Mesenchymal stem cell (in vitro differentiated cells and primary cell): ENCODE measurements at regions not wholly inside any gene's neighbourhood (a gene's known extent, or its start where the extent isn't known, plus 50 kb on each side); places are given as distances from the start of the nearest gene placed in this dataset.

ENCODE experiments used
- DNase-seq: peaks from one replicate; pipeline ENCODE4 v3.0.0-alpha.2; 2013
- H2AFZ ChIP-seq: one replicate; pipeline ENCODE4 v1.6.1; 2013; ENCODE audit warnings: low read depth, mild to moderate bottlenecking, control low read depth, inconsistent platforms, low read length, moderate library complexity
- H2AK5ac ChIP-seq: 2 replicates; pipeline ENCODE4 v1.6.1; 2013; ENCODE audit warnings: low read length, moderate library complexity, mild to moderate bottlenecking, inconsistent platforms; ENCODE audit not compliant: severe bottlenecking
- H2BK120ac ChIP-seq: one replicate; pipeline ENCODE4 v1.6.1; 2013; ENCODE audit warnings: low read depth, mild to moderate bottlenecking, inconsistent platforms, low read length, moderate library complexity
- H2BK12ac ChIP-seq, 2 experiments: one replicate each; pipeline ENCODE4 v1.6.1; 2013; ENCODE audit warnings: inconsistent platforms in 2 of 2, low read length in 2 of 2, mild to moderate bottlenecking in 2 of 2, moderate library complexity in 2 of 2, control low read depth in 1 of 2
- H2BK15ac ChIP-seq: one replicate; pipeline ENCODE4 v1.6.1; 2013; ENCODE audit warnings: mild to moderate bottlenecking, low read depth, inconsistent platforms; ENCODE audit not compliant: poor library complexity, severe bottlenecking
- H2BK5ac ChIP-seq: 2 replicates; pipeline ENCODE4 v1.6.1; 2013; ENCODE audit warnings: low read depth, mild to moderate bottlenecking, low read length, control low read depth, inconsistent platforms; ENCODE audit not compliant: poor library complexity, severe bottlenecking
- H3K14ac ChIP-seq, 2 experiments: one replicate each; pipeline ENCODE4 v1.6.1; 2013; ENCODE audit warnings: inconsistent platforms in 2 of 2, low read length in 2 of 2, control low read depth in 1 of 2, mild to moderate bottlenecking in 1 of 2, moderate library complexity in 1 of 2
- H3K18ac ChIP-seq, 2 experiments: one replicate each; pipeline ENCODE4 v1.6.1; 2013; ENCODE audit warnings: inconsistent platforms in 2 of 2, low read length in 2 of 2, control low read depth in 1 of 2, low read depth in 1 of 2, mild to moderate bottlenecking in 1 of 2
- H3K23ac ChIP-seq, 2 experiments: one replicate each; pipeline ENCODE4 v1.6.1; 2013; ENCODE audit warnings: inconsistent platforms in 2 of 2, low read length in 2 of 2, mild to moderate bottlenecking in 2 of 2, moderate library complexity in 2 of 2, control low read depth in 1 of 2
- H3K27ac ChIP-seq: 2 replicates; pipeline ENCODE4 v1.5.1; 2013; ENCODE audit warnings: mild to moderate bottlenecking, moderate library complexity, low read length, control low read depth, inconsistent platforms; ENCODE audit not compliant: poor library complexity, severe bottlenecking
- H3K27me3 ChIP-seq, 2 experiments: 2 replicates each; pipeline versions ENCODE4 v1.6.1 to v1.7.0; 2013; ENCODE audit warnings: low read length in 2 of 2, mild to moderate bottlenecking in 2 of 2, moderate library complexity in 2 of 2, control low read depth in 1 of 2, inconsistent platforms in 1 of 2; ENCODE audit not compliant: control insufficient read depth in 1 of 2, insufficient read depth in 1 of 2
- H3K36me3 ChIP-seq, 2 experiments: 2 replicates each; pipeline versions ENCODE4 v1.6.1 to v1.7.0; 2013; ENCODE audit warnings: low read length in 2 of 2, control low read depth in 1 of 2, inconsistent platforms in 1 of 2, low read depth in 1 of 2, mild to moderate bottlenecking in 1 of 2; ENCODE audit not compliant: insufficient read depth in 2 of 2, control insufficient read depth in 1 of 2
- H3K4ac ChIP-seq, 2 experiments: one replicate each; pipeline ENCODE4 v1.6.1; 2013; ENCODE audit warnings: inconsistent platforms in 2 of 2, low read length in 2 of 2, mild to moderate bottlenecking in 2 of 2, moderate library complexity in 2 of 2, control low read depth in 1 of 2, low read depth in 1 of 2
- H3K4me1 ChIP-seq: 2 replicates; pipeline ENCODE4 v1.6.1; 2013; ENCODE audit warnings: low read depth, low read length, control low read depth; ENCODE audit not compliant: control insufficient read depth, insufficient read depth
- H3K4me2 ChIP-seq: 2 replicates; pipeline ENCODE4 v1.6.1; 2013; ENCODE audit warnings: low read length, mild to moderate bottlenecking, inconsistent platforms; ENCODE audit not compliant: poor library complexity, severe bottlenecking
- H3K4me3 ChIP-seq, 2 experiments: 2 replicates each; pipeline versions ENCODE4 v1.5.1 to v1.7.0; 2013; ENCODE audit warnings: low read length in 2 of 2, mild to moderate bottlenecking in 2 of 2, control low read depth in 1 of 2, low read depth in 1 of 2; ENCODE audit not compliant: insufficient read depth in 1 of 2
- H3K79me1 ChIP-seq: replicated peaks from 2 replicates; pipeline ENCODE4 v1.6.1; 2013; ENCODE audit warnings: mild to moderate bottlenecking, control low read depth, low read length, inconsistent platforms; ENCODE audit not compliant: poor library complexity, severe bottlenecking
- H3K9ac ChIP-seq: 2 replicates; pipeline ENCODE4 v1.7.0; 2013; ENCODE audit warnings: mild to moderate bottlenecking, low read length, moderate library complexity
- H3K9me3 ChIP-seq: 2 replicates; pipeline ENCODE4 v1.7.0; 2013; ENCODE audit warnings: mild to moderate bottlenecking, low read length; ENCODE audit not compliant: control insufficient read depth
- H4K8ac ChIP-seq: one replicate; pipeline ENCODE4 v1.6.1; 2013; ENCODE audit warnings: inconsistent platforms, mild to moderate bottlenecking, low read length, moderate library complexity
- H4K91ac ChIP-seq: one replicate; pipeline ENCODE4 v1.6.1; 2013; ENCODE audit warnings: mild to moderate bottlenecking, low read length, inconsistent platforms
- WGBS: methylation state at CpG from one replicate; pipeline ENCODE4 v1.1.7; 2013; ENCODE audit warnings: mixed read lengths; 5-methylcytosine and 5-hydroxymethylcytosine counted together

DNA sequence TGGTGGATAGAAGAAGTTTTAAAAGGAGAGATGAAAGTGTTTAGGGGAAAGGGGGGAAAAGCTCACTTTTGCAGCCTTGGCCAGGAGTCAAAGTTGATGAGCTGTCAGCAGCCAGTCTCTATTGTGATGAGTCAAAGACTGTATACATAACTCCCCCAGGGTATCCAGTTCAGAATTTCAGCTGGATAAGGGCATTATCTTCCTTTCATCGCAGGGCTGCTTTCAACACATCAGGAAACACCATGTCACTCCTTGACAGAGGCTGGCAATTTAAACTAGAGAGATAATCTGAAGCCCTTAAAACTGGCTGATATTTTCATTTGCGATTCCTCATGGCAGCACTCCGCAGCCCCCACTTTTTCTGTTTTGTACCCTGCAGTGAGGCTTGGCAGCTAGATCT lies 328.5 kb downstream of the TBX15 start:
- H3K27me3 ChIP-seq = no peaks in the 10 kb centered on the region
- H3K9ac ChIP-seq = no peak overlapping the region
- H3K4me1 ChIP-seq = no peaks in the 10 kb centered on the region
- DNase-seq = no peak
- H2AK5ac ChIP-seq = no peak overlapping the region
- no peak overlapping the region for H2BK120ac ChIP-seq
- 66% methylated on average over 3 of the region's 3 CpGs for WGBS
- no peaks in the 10 kb centered on the region for H3K36me3 ChIP-seq
- H2AFZ ChIP-seq = no peak overlapping the region
- no peak overlapping the region for H3K4ac ChIP-seq
- peaks cover 8% of the 10 kb centered on the region for H3K9me3 ChIP-seq
- H3K79me1 ChIP-seq = no peaks in the 10 kb centered on the region
- no peak overlapping the region for H3K4me3 ChIP-seq
- no peak overlapping the region for H3K4me2 ChIP-seq
- H2BK15ac ChIP-seq = no peak overlapping the region
- H4K8ac ChIP-seq = no peak overlapping the region
- no peak overlapping the region for H3K18ac ChIP-seq
- no peak overlapping the region for H3K27ac ChIP-seq
- no peak overlapping the region for H4K91ac ChIP-seq
- no peak overlapping the region for H3K14ac ChIP-seq
- H2BK5ac ChIP-seq = no peak overlapping the region
- no peak overlapping the region for H2BK12ac ChIP-seq
- H3K23ac ChIP-seq = no peak overlapping the region

DNA sequence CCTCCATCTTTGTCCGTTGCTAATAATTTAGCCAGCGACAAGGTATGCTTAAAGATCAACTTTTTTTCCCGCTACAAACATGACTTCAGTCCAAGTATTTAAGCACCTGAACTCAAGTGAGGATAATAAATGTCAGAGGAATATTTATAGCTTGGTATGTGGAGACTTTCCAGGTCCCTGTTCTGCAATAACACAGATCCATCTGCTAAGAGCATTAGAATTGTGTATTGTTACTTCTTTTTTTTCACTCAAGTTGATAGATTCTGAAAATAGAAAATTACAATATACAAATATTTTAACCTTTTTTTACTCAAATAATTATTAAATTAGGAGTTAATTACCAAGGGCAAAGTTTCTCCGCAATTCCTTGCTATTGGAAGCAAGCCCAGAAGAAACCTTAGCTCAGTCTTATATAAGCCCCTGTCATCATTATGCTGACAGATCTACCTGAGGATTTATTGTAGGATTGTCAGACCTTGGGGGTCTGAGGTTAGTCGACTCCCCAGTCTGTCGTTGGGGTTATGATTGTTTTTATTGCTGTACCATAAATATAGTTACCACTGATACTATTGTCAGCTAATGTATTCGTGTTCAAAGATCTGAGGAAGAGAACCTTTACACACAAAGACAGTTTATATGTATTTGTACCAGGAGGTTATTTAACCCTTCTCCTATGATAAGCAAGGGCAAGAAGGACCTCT lies 337.9 kb downstream of the TBX15 start:
- no peak for DNase-seq
- Histone ChIP-seq H2AFZ (no peak overlapping the region), H3K27ac (no peak overlapping the region), H3K79me1 (no peaks in the 10 kb centered on the region), H3K4me3 (no peak overlapping the region), H2AK5ac (no peak overlapping the region), H3K4ac (no peak overlapping the region), H2BK15ac (no peak overlapping the region), H3K9me3 (no peaks in the 10 kb centered on the region), H4K91ac (no peak overlapping the region), H3K14ac (no peak overlapping the region), H3K4me2 (no peak overlapping the region), H3K27me3 (no peaks in the 10 kb centered on the region), H4K8ac (no peak overlapping the region), H2BK120ac (no peak overlapping the region), H2BK5ac (no peak overlapping the region), H3K18ac (no peak overlapping the region), H3K9ac (no peak overlapping the region), H2BK12ac (no peak overlapping the region), H3K23ac (no peak overlapping the region), H3K36me3 (no peaks in the 10 kb centered on the region), H3K4me1 (no peaks in the 10 kb centered on the region)
- WGBS = 47% methylated on average over 2 of the region's 7 CpGs

GRCh38 chr1:118649369-118650106 lies 338.6 kb downstream of the TBX15 start:
- H2BK15ac ChIP-seq = no peak overlapping the region
- H4K91ac ChIP-seq = no peak overlapping the region
- H3K27ac ChIP-seq = no peak overlapping the region
- H2BK5ac ChIP-seq = no peak overlapping the region
- no peak overlapping the region for H3K23ac ChIP-seq
- H3K4me1 ChIP-seq = no peaks in the 10 kb centered on the region
- H2BK12ac ChIP-seq = no peak overlapping the region
- H3K79me1 ChIP-seq = no peaks in the 10 kb centered on the region
- H2AK5ac ChIP-seq = no peak overlapping the region
- H2BK120ac ChIP-seq = no peak overlapping the region
- H3K27me3 ChIP-seq = no peaks in the 10 kb centered on the region
- H3K9ac ChIP-seq = no peak overlapping the region
- H3K4me3 ChIP-seq = no peak overlapping the region
- no peak overlapping the region for H3K18ac ChIP-seq
- H3K36me3 ChIP-seq = no peaks in the 10 kb centered on the region
- H3K4ac ChIP-seq = no peak overlapping the region
- WGBS = 80% methylated on average over 2 of the region's 4 CpGs
- no peak overlapping the region for H3K4me2 ChIP-seq
- H3K9me3 ChIP-seq = no peaks in the 10 kb centered on the region
- H3K14ac ChIP-seq = no peak overlapping the region
- DNase-seq = no peak
- no peak overlapping the region for H4K8ac ChIP-seq
- H2AFZ ChIP-seq = no peak overlapping the region

GRCh38 chr1:118636004-118636403 lies 352.1 kb downstream of the TBX15 start:
- Histone ChIP-seq H3K9me3 (no peaks in the 10 kb centered on the region), H3K23ac (no peak overlapping the region), H2BK5ac (no peak overlapping the region), H2BK15ac (no peak overlapping the region), H4K8ac (no peak overlapping the region), H3K4me3 (no peak overlapping the region), H3K79me1 (no peaks in the 10 kb centered on the region), H4K91ac (no peak overlapping the region), H3K14ac (no peak overlapping the region), H3K18ac (no peak overlapping the region), H2BK120ac (no peak overlapping the region), H3K27me3 (no peaks in the 10 kb centered on the region), H3K4me2 (no peak overlapping the region), H3K4ac (no peak overlapping the region), H2AK5ac (no peak overlapping the region), H3K36me3 (no peaks in the 10 kb centered on the region), H2BK12ac (no peak overlapping the region), H3K27ac (no peak overlapping the region), H2AFZ (no peak overlapping the region), H3K4me1 (no peaks in the 10 kb centered on the region), H3K9ac (no peak overlapping the region)
- DNase-seq = no peak
